GM12878 (cell line): ENCODE measurements at regions not wholly inside any gene's neighbourhood (a gene's known extent, or its start where the extent isn't known, plus 50 kb on each side); places are given as distances from the start of the nearest gene placed in this dataset.

Experiments
- ATAC-seq: fragments of 200-7000 bp; cut with Tn5 transposase; 3 replicates; pipeline ENCODE4 v1.9.1; 2020; ENCODE audit warnings: mild to moderate bottlenecking, moderate library complexity
- BruUV-seq: library from RNA; stranded (reverse); fragments of 400-500 nt; replicated peaks from 2 replicates; lab custom pipeline; 2021; lab: Mats Ljungman, UMichigan
- CTCF ChIA-PET: fragments of 300-600 bp; sonication (Branson Sonifier 250); formaldehyde crosslinking; extraction: SDS; loops from one replicate; lab custom pipeline; 2021; ENCODE audit warnings: inconsistent platforms; lab: Yijun Ruan, JAX
- POLR2A ChIA-PET: fragments of 350-600 bp; formaldehyde crosslinking; extraction: SDS; loops from one replicate; lab custom pipeline; 2021; ENCODE audit warnings: inconsistent platforms; lab: Charles Lee
- RAD21 ChIA-PET: fragments of 300-600 bp; sonication (Branson Sonifier 250); formaldehyde crosslinking; loops from one replicate; lab custom pipeline; 2023; ENCODE audit warnings: antibody characterized with exemption; ENCODE audit not compliant: unreplicated experiment; lab: Charles Lee
- SMC1A ChIA-PET: fragments of 300-600 bp; sonication (Branson Sonifier 250); formaldehyde crosslinking; loops from one replicate; lab custom pipeline; 2023; ENCODE audit not compliant: unreplicated experiment, uncharacterized antibody; lab: Charles Lee
- DNase-seq: peaks from one replicate; pipeline ENCODE4 v3.0.0-alpha.2; 2011; ENCODE audit warnings: low read depth, low spot score
- FAIRE-seq: peaks from 3 replicates; lab custom pipeline; 2011; peaks lifted over from hg19 to GRCh38; lab: Jason Lieb, UNC
- H2AFZ ChIP-seq: 2 replicates; pipeline ENCODE4 v1.6.0; 2011; ENCODE audit warnings: low read depth, low read length, control low read depth; ENCODE audit not compliant: control insufficient read depth
- H3K27ac ChIP-seq: 2 replicates; pipeline ENCODE4 v1.5.1; 2011; ENCODE audit warnings: control low read depth; ENCODE audit not compliant: control insufficient read depth, insufficient read depth
- H3K27me3 ChIP-seq, 2 experiments: replicated peaks in 1 of 2; 2 replicates each; pipeline versions ENCODE4 v1.6.0 to v1.6.1; 2011; ENCODE audit warnings: low read length in 1 of 2; ENCODE audit not compliant: control insufficient read depth in 2 of 2, insufficient read depth in 2 of 2
- H3K36me3 ChIP-seq, 2 experiments: 2 replicates each; pipeline ENCODE4 v1.5.1; 2011; ENCODE audit warnings: low read length in 1 of 2; ENCODE audit not compliant: control insufficient read depth in 2 of 2, insufficient read depth in 2 of 2
- H3K4me1 ChIP-seq: 2 replicates; pipeline ENCODE4 v1.6.1; 2011; ENCODE audit warnings: mild to moderate bottlenecking, low read length, moderate library complexity, mixed read lengths; ENCODE audit not compliant: control insufficient read depth, insufficient read depth
- H3K4me2 ChIP-seq: 2 replicates; pipeline ENCODE4 v1.6.0; 2011; ENCODE audit warnings: control low read depth; ENCODE audit not compliant: control insufficient read depth, insufficient read depth
- H3K4me3 ChIP-seq: fragments of 200-600 bp; sonication (generic); 2 replicates; pipeline ENCODE4 v1.5.1; 2016
- H3K79me2 ChIP-seq: 2 replicates; pipeline ENCODE4 v1.6.0; 2011; ENCODE audit warnings: low read length; ENCODE audit not compliant: control insufficient read depth, insufficient read depth
- H3K9ac ChIP-seq: 2 replicates; pipeline ENCODE4 v1.8.0; 2011; ENCODE audit warnings: low read length, control low read depth, mixed read lengths; ENCODE audit not compliant: control insufficient read depth, insufficient read depth
- H3K9me3 ChIP-seq: replicated peaks from 3 replicates; pipeline ENCODE4 v1.5.1; 2011; ENCODE audit warnings: mild to moderate bottlenecking, low read length; ENCODE audit not compliant: control insufficient read depth, insufficient read depth
- H4K20me1 ChIP-seq: 2 replicates; pipeline ENCODE4 v1.6.0; 2011; ENCODE audit not compliant: control insufficient read depth, insufficient read depth
- BACH1 ChIP-seq: fragments of 450-650 bp; IDR thresholded peaks from 2 replicates; pipeline ENCODE4 v1.6.1; 2017; ENCODE audit warnings: mild to moderate bottlenecking, borderline replicate concordance
- CBX3 ChIP-seq: fragments of 200-600 bp; sonication (generic); IDR thresholded peaks from 2 replicates; pipeline ENCODE4 v1.6.1; 2016; ENCODE audit warnings: low read depth, borderline replicate concordance
- CREM ChIP-seq: IDR thresholded peaks from 2 replicates; pipeline ENCODE4 v1.6.1; 2014; ENCODE audit warnings: antibody characterized with exemption, low read depth
- E2F4 ChIP-seq: IDR thresholded peaks from 2 replicates; pipeline ENCODE4 v1.6.1; 2012; ENCODE audit warnings: low read depth, low read length, improper control_type of control experiment
- LARP7 ChIP-seq: fragments of 450-650 bp; IDR thresholded peaks from 2 replicates; pipeline ENCODE4 v1.6.1; 2017; ENCODE audit warnings: mild to moderate bottlenecking
- MYC ChIP-seq: IDR thresholded peaks from 2 replicates; pipeline ENCODE4 v1.6.1; 2011; ENCODE audit warnings: mild to moderate bottlenecking, low read length, moderate library complexity, inconsistent platforms; ENCODE audit not compliant: insufficient read depth, insufficient replicate concordance, insufficient read length, severe bottlenecking
- RB1 ChIP-seq: fragments of 450-650 bp; formaldehyde crosslinking; IDR thresholded peaks from 2 replicates; pipeline ENCODE4 v1.6.1; 2017; ENCODE audit warnings: mild to moderate bottlenecking, borderline replicate concordance
- RFX5 ChIP-seq: IDR thresholded peaks from 2 replicates; pipeline ENCODE4 v1.6.1; 2011; ENCODE audit warnings: low read depth, low read length, improper control_type of control experiment
- SIX5 ChIP-seq: IDR thresholded peaks from 2 replicates; pipeline ENCODE4 v1.6.1; 2011; ENCODE audit warnings: mild to moderate bottlenecking, low read depth, low read length, moderate library complexity; ENCODE audit not compliant: severe bottlenecking
- SMAD5 ChIP-seq: IDR thresholded peaks from 2 replicates; pipeline ENCODE4 v1.6.1; 2016; ENCODE audit warnings: antibody characterized with exemption, low read depth
- SP1 ChIP-seq: IDR thresholded peaks from one replicate; pipeline ENCODE4 v1.6.1; 2011; ENCODE audit warnings: low read depth, low read length
- SREBF2 ChIP-seq: IDR thresholded peaks from 2 replicates; pipeline ENCODE4 v1.6.1; 2012; ENCODE audit warnings: mild to moderate bottlenecking, low read length
- ZNF207 ChIP-seq: fragments of 450-650 bp; IDR thresholded peaks from 2 replicates; pipeline ENCODE4 v1.6.1; 2014; ENCODE audit warnings: antibody characterized with exemption, mild to moderate bottlenecking, borderline replicate concordance
- ZNF384 ChIP-seq: IDR thresholded peaks from 2 replicates; pipeline ENCODE4 v1.6.1; 2012; ENCODE audit warnings: low read depth, mild to moderate bottlenecking, low read length, improper control_type of control experiment, borderline replicate concordance
- in situ Hi-C: fragments of 300-500 bp; cut with MboI; formaldehyde crosslinking; loops from 9 replicates; pipeline ENCODE4 v1.14.3; 2018; ENCODE audit warnings: mixed read lengths
- intact Hi-C: fragments of 100-400 bp; cut with micrococcal nuclease; formaldehyde crosslinking; loops from one replicate; pipeline ENCODE4 v1.14.2; 2022; ENCODE audit not compliant: unreplicated experiment

GRCh38 chr12:66819587-66819986 is 140.7 kb upstream of the GRIP1 start (continued):
- TF ChIP-seq CREM: no peak
- no peak for TF ChIP-seq LARP7
- no peak for TF ChIP-seq CBX3

GRCh38 chr12:66822961-66823360 is 144.1 kb upstream of the GRIP1 start:
- RAD21 ChIA-PET: no interaction called here
- TF ChIP-seq BACH1 (no peak), E2F4 (no peak), ZNF207 (no peak), SMAD5 (no peak), SREBF2 (no peak), SP1 (no peak), ZNF384 (no peak), RFX5 (no peak), RB1 (no peak), SIX5 (no peak), MYC (no peak)

More at GRCh38 chr12:66822961-66823360, 144.1 kb upstream of the GRIP1 start:
- SMC1A ChIA-PET: interaction anchor here (1.0 kb wide), 1 partner anchor 20 kb away, joined by 6 read pairs; no protein-coding TSS in a partner anchor
- no peaks in the 10 kb centered on the region for H3K4me1 ChIP-seq
- H2AFZ ChIP-seq: no peak overlapping the region
- no peaks in the 10 kb centered on the region for H4K20me1 ChIP-seq
- H3K27ac ChIP-seq: no peak overlapping the region
- no peak overlapping the region for H3K4me2 ChIP-seq
- H3K9ac ChIP-seq: no peak overlapping the region
- no peak for DNase-seq
- no peak overlapping the region for H3K4me3 ChIP-seq
- intact Hi-C loops (no loop called here), in situ Hi-C loops (no loop called here)
- no TSS peak for BruUV-seq
- H3K79me2 ChIP-seq: no peaks in the 10 kb centered on the region
- POLR2A ChIA-PET: no interaction called here
- no peak for ATAC-seq
- no peaks in the 10 kb centered on the region for H3K36me3 ChIP-seq
- no peaks in the 10 kb centered on the region for H3K27me3 ChIP-seq
- no peak for FAIRE-seq
- no peaks in the 10 kb centered on the region for H3K9me3 ChIP-seq
- CTCF ChIA-PET: no interaction called here
